GM12878 (cell line): ENCODE measurements at regions not wholly inside any gene's neighbourhood (a gene's known extent, or its start where the extent isn't known, plus 50 kb on each side); places are given as distances from the start of the nearest gene placed in this dataset.

ENCODE experiments used
- ATAC-seq: fragments of 200-7000 bp; cut with Tn5 transposase; 3 replicates; pipeline ENCODE4 v1.9.1; 2020; ENCODE audit warnings: mild to moderate bottlenecking, moderate library complexity
- BruUV-seq: library from RNA; stranded (reverse); fragments of 400-500 nt; replicated peaks from 2 replicates; lab custom pipeline; 2021; lab: Mats Ljungman, UMichigan
- CTCF ChIA-PET: fragments of 300-600 bp; sonication (Branson Sonifier 250); formaldehyde crosslinking; extraction: SDS; loops from one replicate; lab custom pipeline; 2021; ENCODE audit warnings: inconsistent platforms; lab: Yijun Ruan, JAX
- POLR2A ChIA-PET: fragments of 350-600 bp; formaldehyde crosslinking; extraction: SDS; loops from one replicate; lab custom pipeline; 2021; ENCODE audit warnings: inconsistent platforms; lab: Charles Lee
- RAD21 ChIA-PET: fragments of 300-600 bp; sonication (Branson Sonifier 250); formaldehyde crosslinking; loops from one replicate; lab custom pipeline; 2023; ENCODE audit warnings: antibody characterized with exemption; ENCODE audit not compliant: unreplicated experiment; lab: Charles Lee
- SMC1A ChIA-PET: fragments of 300-600 bp; sonication (Branson Sonifier 250); formaldehyde crosslinking; loops from one replicate; lab custom pipeline; 2023; ENCODE audit not compliant: unreplicated experiment, uncharacterized antibody; lab: Charles Lee
- DNase-seq: peaks from one replicate; pipeline ENCODE4 v3.0.0-alpha.2; 2011; ENCODE audit warnings: low read depth, low spot score
- FAIRE-seq: peaks from 3 replicates; lab custom pipeline; 2011; peaks lifted over from hg19 to GRCh38; lab: Jason Lieb, UNC
- H2AFZ ChIP-seq: 2 replicates; pipeline ENCODE4 v1.6.0; 2011; ENCODE audit warnings: low read depth, low read length, control low read depth; ENCODE audit not compliant: control insufficient read depth
- H3K27ac ChIP-seq: 2 replicates; pipeline ENCODE4 v1.5.1; 2011; ENCODE audit warnings: control low read depth; ENCODE audit not compliant: control insufficient read depth, insufficient read depth
- H3K27me3 ChIP-seq, 2 experiments: replicated peaks in 1 of 2; 2 replicates each; pipeline versions ENCODE4 v1.6.0 to v1.6.1; 2011; ENCODE audit warnings: low read length in 1 of 2; ENCODE audit not compliant: control insufficient read depth in 2 of 2, insufficient read depth in 2 of 2
- H3K36me3 ChIP-seq, 2 experiments: 2 replicates each; pipeline ENCODE4 v1.5.1; 2011; ENCODE audit warnings: low read length in 1 of 2; ENCODE audit not compliant: control insufficient read depth in 2 of 2, insufficient read depth in 2 of 2
- H3K4me1 ChIP-seq: 2 replicates; pipeline ENCODE4 v1.6.1; 2011; ENCODE audit warnings: mild to moderate bottlenecking, low read length, moderate library complexity, mixed read lengths; ENCODE audit not compliant: control insufficient read depth, insufficient read depth
- H3K4me2 ChIP-seq: 2 replicates; pipeline ENCODE4 v1.6.0; 2011; ENCODE audit warnings: control low read depth; ENCODE audit not compliant: control insufficient read depth, insufficient read depth
- H3K4me3 ChIP-seq: fragments of 200-600 bp; sonication (generic); 2 replicates; pipeline ENCODE4 v1.5.1; 2016
- H3K79me2 ChIP-seq: 2 replicates; pipeline ENCODE4 v1.6.0; 2011; ENCODE audit warnings: low read length; ENCODE audit not compliant: control insufficient read depth, insufficient read depth
- H3K9ac ChIP-seq: 2 replicates; pipeline ENCODE4 v1.8.0; 2011; ENCODE audit warnings: low read length, control low read depth, mixed read lengths; ENCODE audit not compliant: control insufficient read depth, insufficient read depth
- H3K9me3 ChIP-seq: replicated peaks from 3 replicates; pipeline ENCODE4 v1.5.1; 2011; ENCODE audit warnings: mild to moderate bottlenecking, low read length; ENCODE audit not compliant: control insufficient read depth, insufficient read depth
- H4K20me1 ChIP-seq: 2 replicates; pipeline ENCODE4 v1.6.0; 2011; ENCODE audit not compliant: control insufficient read depth, insufficient read depth
- CREB1 ChIP-seq: IDR thresholded peaks from 2 replicates; pipeline ENCODE4 v1.6.1; 2012; ENCODE audit warnings: low read depth, mild to moderate bottlenecking, inconsistent platforms
- CTCF ChIP-seq, 3 experiments: IDR thresholded peaks in 2 of 3; conservative IDR thresholded peaks in 1 of 3; 2 replicates each; pipeline ENCODE4 v1.5.1; 2011; ENCODE audit warnings: low read depth in 3 of 3, low read length in 3 of 3, mild to moderate bottlenecking in 3 of 3, control low read depth in 2 of 3, moderate library complexity in 2 of 3, inconsistent platforms in 1 of 3, mixed read lengths in 1 of 3; ENCODE audit not compliant: control insufficient read depth in 2 of 3, insufficient read depth in 1 of 3; ENCODE audit errors: extremely low read depth in 1 of 3
- E2F4 ChIP-seq: IDR thresholded peaks from 2 replicates; pipeline ENCODE4 v1.6.1; 2012; ENCODE audit warnings: low read depth, low read length, improper control_type of control experiment
- E4F1 ChIP-seq: fragments of 450-650 bp; IDR thresholded peaks from 2 replicates; pipeline ENCODE4 v1.6.1; 2018; ENCODE audit warnings: borderline replicate concordance, mild to moderate bottlenecking; ENCODE audit not compliant: partially characterized antibody
- FOXM1 ChIP-seq: IDR thresholded peaks from 2 replicates; pipeline ENCODE4 v1.6.1; 2012; ENCODE audit warnings: low read depth, mild to moderate bottlenecking, inconsistent platforms, low read length, moderate library complexity
- HDGF ChIP-seq: fragments of 450-650 bp; IDR thresholded peaks from 2 replicates; pipeline ENCODE4 v1.6.1; 2016; ENCODE audit warnings: antibody characterized with exemption
- POLR2AphosphoS2 ChIP-seq: IDR thresholded peaks from 2 replicates; pipeline ENCODE4 v1.6.1; 2011; ENCODE audit warnings: low read depth, mild to moderate bottlenecking, low read length, improper control_type of control experiment, moderate library complexity
- SPI1 ChIP-seq: IDR thresholded peaks from 2 replicates; pipeline ENCODE4 v1.6.1; 2011; ENCODE audit warnings: low read depth, mild to moderate bottlenecking, low read length, moderate library complexity, borderline replicate concordance; ENCODE audit not compliant: insufficient read depth
- SRF ChIP-seq, 2 experiments: IDR thresholded peaks; 2 replicates each; pipeline ENCODE4 v1.6.1; 2011; ENCODE audit warnings: low read depth in 2 of 2, low read length in 2 of 2, mild to moderate bottlenecking in 1 of 2, moderate library complexity in 1 of 2
- TARDBP ChIP-seq: IDR thresholded peaks from 2 replicates; pipeline ENCODE4 v1.6.1; 2016; ENCODE audit warnings: borderline replicate concordance
- WGBS: methylation state at CpG from one replicate; pipeline ENCODE4 v1.1.6; 2016; ENCODE audit warnings: low lambda C conversion rate; ENCODE audit not compliant: insufficient replicate concordance, insufficient coverage; ENCODE audit errors: missing lambda C conversion rate; 5-methylcytosine and 5-hydroxymethylcytosine counted together
- in situ Hi-C: fragments of 300-500 bp; cut with MboI; formaldehyde crosslinking; loops from 9 replicates; pipeline ENCODE4 v1.14.3; 2018; ENCODE audit warnings: mixed read lengths
- intact Hi-C: fragments of 100-400 bp; cut with micrococcal nuclease; formaldehyde crosslinking; loops from one replicate; pipeline ENCODE4 v1.14.2; 2022; ENCODE audit not compliant: unreplicated experiment

GRCh38 chr5:30380228-30380627, 813.3 kb upstream of the CDH6 start:
- in situ Hi-C loops (no loop called here), intact Hi-C loops (no loop called here)
- CTCF ChIA-PET: no interaction called here
- H3K27ac ChIP-seq: no peak overlapping the region
- no peaks in the 10 kb centered on the region for H3K79me2 ChIP-seq
- no peaks in the 10 kb centered on the region for H3K9me3 ChIP-seq
- FAIRE-seq (no peak), DNase-seq (no peak), ATAC-seq (no peak)
- no TSS peak for BruUV-seq
- WGBS: 3% methylated on average over 4 of the region's 4 CpGs
- no peak overlapping the region for H3K4me3 ChIP-seq
- POLR2A ChIA-PET: no interaction called here
- SMC1A ChIA-PET: no interaction called here
- H3K4me2 ChIP-seq: no peak overlapping the region
- H3K27me3 ChIP-seq: no peaks in the 10 kb centered on the region
- RAD21 ChIA-PET: no interaction called here
- TF ChIP-seq E4F1: no peak
- H4K20me1 ChIP-seq: no peaks in the 10 kb centered on the region
- no peak overlapping the region for H3K9ac ChIP-seq
- H2AFZ ChIP-seq: no peak overlapping the region
- H3K4me1 ChIP-seq: no peaks in the 10 kb centered on the region
- H3K36me3 ChIP-seq: no peaks in the 10 kb centered on the region

GRCh38 chr5:30376848-30377247, 816.6 kb upstream of the CDH6 start:
- ATAC-seq: no peak
- no peaks in the 10 kb centered on the region for H4K20me1 ChIP-seq
- WGBS: 6% methylated on average over 3 of the region's 3 CpGs
- H3K27me3 ChIP-seq: no peaks in the 10 kb centered on the region
- no peaks in the 10 kb centered on the region for H3K79me2 ChIP-seq
- no peak overlapping the region for H3K27ac ChIP-seq
- BruUV-seq: no TSS peak
- no peak overlapping the region for H3K4me2 ChIP-seq
- in situ Hi-C loops: no loop called here
- H2AFZ ChIP-seq: no peak overlapping the region
- ChIA-PET SMC1A (interaction anchor here (1.9 kb wide), 1 partner anchor 10 kb away, joined by 4 read pairs; no protein-coding TSS in a partner anchor), CTCF (no interaction called here), RAD21 (no interaction called here), POLR2A (no interaction called here)
- H3K4me3 ChIP-seq: no peak overlapping the region
- intact Hi-C loops: no loop called here
- no peak for FAIRE-seq
- H3K36me3 ChIP-seq: no peaks in the 10 kb centered on the region
- no peak for DNase-seq
- H3K9me3 ChIP-seq: no peaks in the 10 kb centered on the region
- no peak overlapping the region for H3K9ac ChIP-seq
- H3K4me1 ChIP-seq: no peaks in the 10 kb centered on the region
- TF ChIP-seq POLR2AphosphoS2 (no peak), TARDBP (no peak), E2F4 (no peak), CREB1 (no peak), SRF (IDR thresholded peaks at IDR 0.05; ENCODE audit: low read depth in 2 of 2, low read length in 2 of 2) (no peak), FOXM1 (no peak), HDGF (no peak), CTCF (IDR thresholded peaks at IDR 0.05 in 2 of 3, conservative IDR thresholded peaks at IDR 0.05 in 1 of 3; ENCODE audit: control insufficient read depth in 2 of 3, extremely low read depth in 1 of 3, insufficient read depth in 1 of 3, low read depth in 3 of 3, low read length in 3 of 3) (no peak), SPI1 (no peak)
